ENCODE measurements at regions not wholly inside any gene's neighbourhood (a gene's known extent, or its start where the extent isn't known, plus 50 kb on each side); places are given as distances from the start of the nearest gene placed in this dataset.

DNA sequence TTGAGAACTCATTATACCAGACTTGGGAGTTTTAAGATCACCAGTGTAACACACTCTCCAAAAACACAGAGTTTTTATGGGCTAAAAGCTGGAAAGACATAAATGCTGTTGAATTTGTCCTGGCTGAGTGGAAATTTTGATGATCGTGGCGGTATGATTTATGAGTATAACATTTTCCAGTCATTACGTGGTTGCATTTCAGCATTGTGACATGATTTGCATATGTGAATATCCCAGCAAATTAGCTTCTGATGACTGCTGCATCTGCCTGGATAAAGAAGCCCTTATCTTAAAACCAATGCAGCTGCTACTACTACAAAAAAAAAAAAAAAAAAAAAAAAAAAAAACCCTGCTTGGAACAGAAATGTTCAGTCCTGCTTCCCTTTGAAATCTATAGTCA is 850.9 kb downstream of the TFAP2A start:
- WGBS (ENCODE audit: insufficient coverage): no CpG with 5 or more reads among the region's 3 CpGs
- peaks cover 0 to 6% (median 0%) of the 10 kb centered on the region in 7 donors for H3K9me3 Mint-ChIP-seq
- H3K36me3 ChIP-seq (replicated peaks in 1 of 2; ENCODE audit: control insufficient read depth in 1 of 2, insufficient read depth in 2 of 2, low read length in 2 of 2): no peaks in the 10 kb centered on the region
- H3K9me3 ChIP-seq (replicated peaks in 1 of 2; ENCODE audit: control insufficient read depth in 1 of 2, insufficient read depth in 1 of 2, low read length in 2 of 2): no peaks in the 10 kb centered on the region
- TF ChIP-seq, protein P1, sequence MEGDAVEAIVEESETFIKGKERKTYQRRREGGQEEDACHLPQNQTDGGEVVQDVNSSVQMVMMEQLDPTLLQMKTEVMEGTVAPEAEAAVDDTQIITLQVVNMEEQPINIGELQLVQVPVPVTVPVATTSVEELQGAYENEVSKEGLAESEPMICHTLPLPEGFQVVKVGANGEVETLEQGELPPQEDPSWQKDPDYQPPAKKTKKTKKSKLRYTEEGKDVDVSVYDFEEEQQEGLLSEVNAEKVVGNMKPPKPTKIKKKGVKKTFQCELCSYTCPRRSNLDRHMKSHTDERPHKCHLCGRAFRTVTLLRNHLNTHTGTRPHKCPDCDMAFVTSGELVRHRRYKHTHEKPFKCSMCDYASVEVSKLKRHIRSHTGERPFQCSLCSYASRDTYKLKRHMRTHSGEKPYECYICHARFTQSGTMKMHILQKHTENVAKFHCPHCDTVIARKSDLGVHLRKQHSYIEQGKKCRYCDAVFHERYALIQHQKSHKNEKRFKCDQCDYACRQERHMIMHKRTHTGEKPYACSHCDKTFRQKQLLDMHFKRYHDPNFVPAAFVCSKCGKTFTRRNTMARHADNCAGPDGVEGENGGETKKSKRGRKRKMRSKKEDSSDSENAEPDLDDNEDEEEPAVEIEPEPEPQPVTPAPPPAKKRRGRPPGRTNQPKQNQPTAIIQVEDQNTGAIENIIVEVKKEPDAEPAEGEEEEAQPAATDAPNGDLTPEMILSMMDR (IDR thresholded peaks at IDR 0.05): no peak
- no peaks in the 10 kb centered on the region for H3K79me2 ChIP-seq (ENCODE audit: insufficient read depth, low read length)
- H4K20me1 ChIP-seq (ENCODE audit: insufficient read depth, low read length): no peaks in the 10 kb centered on the region
- H3K9ac ChIP-seq (ENCODE audit: insufficient read depth, low read length, poor library complexity, severe bottlenecking): no peak overlapping the region
- H3K4me1 ChIP-seq (ENCODE audit: control insufficient read depth in 1 of 2, insufficient read depth in 2 of 2, low read length in 2 of 2): no peaks in the 10 kb centered on the region
- peaks cover 0 to 2% (median 0%) of the 10 kb centered on the region in 3 donors for H3K27me3 Mint-ChIP-seq (ENCODE audit: low read depth in 3 of 3)
- no peaks in the 10 kb centered on the region for H3K36me3 Mint-ChIP-seq
- no peak overlapping the region for H3K4me3 Mint-ChIP-seq
- H3K27ac ChIP-seq (ENCODE audit: low read depth in 1 of 2, low read length in 2 of 2): no peak overlapping the region
- H3K27ac Mint-ChIP-seq: no peak overlapping the region
- H2AFZ ChIP-seq (ENCODE audit: insufficient read depth, low read depth, low read length, poor library complexity, severe bottlenecking): no peak overlapping the region
- no peak overlapping the region for H3K4me3 ChIP-seq (replicated peaks in 1 of 3; ENCODE audit: low read depth in 2 of 3, low read length in 3 of 3)
- no peak overlapping the region for H3K4me2 ChIP-seq (replicated peaks; ENCODE audit: extremely low read depth, low read length, poor library complexity, severe bottlenecking)
- no peaks in the 10 kb centered on the region for H3K4me1 Mint-ChIP-seq
- DNase-seq: no peak
- intact Hi-C loops (cut with micrococcal nuclease): no loop called here
- no peaks in the 10 kb centered on the region for H3K27me3 ChIP-seq (ENCODE audit: control insufficient read depth in 2 of 2, insufficient read depth in 2 of 2, low read length in 2 of 2)

DNA sequence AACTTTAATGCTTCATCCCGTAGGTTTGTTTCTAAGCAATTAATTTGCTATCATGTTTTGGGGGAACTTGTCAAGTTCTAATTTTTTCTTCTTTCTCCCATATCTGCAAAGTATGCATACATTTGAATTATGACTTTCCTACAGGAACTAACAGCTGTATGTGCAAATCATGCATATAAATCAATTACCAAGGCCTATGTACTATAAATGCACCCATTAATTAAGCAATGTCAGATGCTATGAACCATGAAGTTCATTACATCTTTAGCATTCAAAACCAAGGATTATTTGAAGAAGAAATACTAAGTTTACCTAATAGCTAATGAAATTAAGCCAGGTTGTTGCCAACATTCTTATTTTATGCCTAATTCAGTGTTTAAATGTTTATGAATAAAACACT is 851.3 kb downstream of the TFAP2A start:
- no peak overlapping the region for H3K9ac ChIP-seq (ENCODE audit: insufficient read depth, low read length, poor library complexity, severe bottlenecking)
- H3K9me3 ChIP-seq (replicated peaks in 1 of 2; ENCODE audit: control insufficient read depth in 1 of 2, insufficient read depth in 1 of 2, low read length in 2 of 2): no peaks in the 10 kb centered on the region
- H3K36me3 Mint-ChIP-seq: no peaks in the 10 kb centered on the region
- no peak overlapping the region for H3K4me3 ChIP-seq (replicated peaks in 1 of 3; ENCODE audit: low read depth in 2 of 3, low read length in 3 of 3)
- H4K20me1 ChIP-seq (ENCODE audit: insufficient read depth, low read length): no peaks in the 10 kb centered on the region
- no peak overlapping the region for H3K4me3 Mint-ChIP-seq
- peaks cover 0 to 6% (median 0%) of the 10 kb centered on the region in 7 donors for H3K9me3 Mint-ChIP-seq
- TF ChIP-seq, protein P1 (IDR thresholded peaks at IDR 0.05): no peak
- DNase-seq: no peak
- no peaks in the 10 kb centered on the region for H3K27me3 ChIP-seq (ENCODE audit: control insufficient read depth in 2 of 2, insufficient read depth in 2 of 2, low read length in 2 of 2)
- H3K27ac ChIP-seq (ENCODE audit: low read depth in 1 of 2, low read length in 2 of 2): no peak overlapping the region
- H2AFZ ChIP-seq (ENCODE audit: insufficient read depth, low read depth, low read length, poor library complexity, severe bottlenecking): no peak overlapping the region
- H3K4me1 ChIP-seq (ENCODE audit: control insufficient read depth in 1 of 2, insufficient read depth in 2 of 2, low read length in 2 of 2): no peaks in the 10 kb centered on the region
- no peak overlapping the region for H3K4me2 ChIP-seq (replicated peaks; ENCODE audit: extremely low read depth, low read length, poor library complexity, severe bottlenecking)
- intact Hi-C loops (cut with micrococcal nuclease): no loop called here
- no peaks in the 10 kb centered on the region for H3K4me1 Mint-ChIP-seq
- peaks cover 0 to 3% (median 0%) of the 10 kb centered on the region in 3 donors for H3K27me3 Mint-ChIP-seq (ENCODE audit: low read depth in 3 of 3)
- H3K27ac Mint-ChIP-seq: no peak overlapping the region
- WGBS (ENCODE audit: insufficient coverage): no CpG with 5 or more reads among the region's 1 CpG
- no peaks in the 10 kb centered on the region for H3K36me3 ChIP-seq (replicated peaks in 1 of 2; ENCODE audit: control insufficient read depth in 1 of 2, insufficient read depth in 2 of 2, low read length in 2 of 2)
- H3K79me2 ChIP-seq (ENCODE audit: insufficient read depth, low read length): no peaks in the 10 kb centered on the region
